GM18873 (cell line): ENCODE measurements at regions not wholly inside any gene's neighbourhood (a gene's known extent, or its start where the extent isn't known, plus 50 kb on each side); places are given as distances from the start of the nearest gene placed in this dataset.
"Not testable (repeated sequence)": the region's sequence is repeated elsewhere in the genome, so short reads cannot be mapped to it uniquely, and the experiment has no call there.

ENCODE experiments used
- ATAC-seq: cut with Tn5 transposase; IDR thresholded peaks from one replicate; pipeline ENCODE4 v1.9.1; 2021; ENCODE audit warnings: mild to moderate bottlenecking, moderate library complexity, moderate number of reproducible peaks; ENCODE audit not compliant: unreplicated experiment, low FRiP score

DNA sequence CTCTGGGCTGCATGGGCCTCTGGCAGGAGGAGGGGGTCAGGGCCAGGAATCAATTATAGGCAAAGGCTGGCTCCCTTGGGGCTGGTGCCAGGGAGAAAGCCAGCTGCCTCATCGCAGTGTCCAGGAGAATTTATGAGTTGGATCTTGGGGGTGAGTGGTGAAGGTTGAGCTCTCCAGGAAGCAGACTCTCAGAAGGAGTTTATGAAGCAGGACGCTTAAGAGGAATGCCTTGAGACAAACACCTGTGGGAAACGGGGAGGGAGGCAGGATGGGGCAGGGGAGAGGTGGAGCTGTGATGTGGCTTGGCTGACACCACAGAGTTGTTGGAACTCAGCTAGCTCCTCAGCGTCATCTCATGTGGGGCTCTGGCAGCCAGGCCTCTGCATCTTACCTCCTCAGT, 428.5 kb downstream of the RPS24 start:
- no peak for ATAC-seq

DNA sequence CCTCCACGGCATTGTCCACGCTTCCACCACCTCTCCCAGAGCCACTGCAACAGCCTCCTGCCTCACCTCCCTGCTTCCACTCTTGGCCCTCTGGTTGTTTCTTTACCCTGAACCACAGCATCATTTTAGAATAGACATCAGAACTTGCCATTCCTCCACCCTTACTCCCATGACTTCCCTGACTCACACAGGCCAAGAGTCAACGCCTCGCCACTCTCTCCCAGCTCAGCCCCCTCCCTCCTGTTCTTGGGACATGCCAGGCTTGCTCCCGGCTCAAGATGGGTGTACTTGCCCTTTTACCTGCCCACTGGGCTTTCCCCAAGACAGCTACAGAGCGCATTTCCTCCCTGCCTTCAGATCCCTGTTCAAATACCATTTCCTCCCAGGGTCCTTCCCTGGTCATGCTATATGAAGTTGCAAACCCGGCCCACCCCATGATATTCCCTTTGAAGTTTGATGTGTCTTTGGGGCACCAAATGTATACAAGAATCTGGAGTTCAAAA, 429.1 kb downstream of the RPS24 start:
- ATAC-seq = no peak

DNA sequence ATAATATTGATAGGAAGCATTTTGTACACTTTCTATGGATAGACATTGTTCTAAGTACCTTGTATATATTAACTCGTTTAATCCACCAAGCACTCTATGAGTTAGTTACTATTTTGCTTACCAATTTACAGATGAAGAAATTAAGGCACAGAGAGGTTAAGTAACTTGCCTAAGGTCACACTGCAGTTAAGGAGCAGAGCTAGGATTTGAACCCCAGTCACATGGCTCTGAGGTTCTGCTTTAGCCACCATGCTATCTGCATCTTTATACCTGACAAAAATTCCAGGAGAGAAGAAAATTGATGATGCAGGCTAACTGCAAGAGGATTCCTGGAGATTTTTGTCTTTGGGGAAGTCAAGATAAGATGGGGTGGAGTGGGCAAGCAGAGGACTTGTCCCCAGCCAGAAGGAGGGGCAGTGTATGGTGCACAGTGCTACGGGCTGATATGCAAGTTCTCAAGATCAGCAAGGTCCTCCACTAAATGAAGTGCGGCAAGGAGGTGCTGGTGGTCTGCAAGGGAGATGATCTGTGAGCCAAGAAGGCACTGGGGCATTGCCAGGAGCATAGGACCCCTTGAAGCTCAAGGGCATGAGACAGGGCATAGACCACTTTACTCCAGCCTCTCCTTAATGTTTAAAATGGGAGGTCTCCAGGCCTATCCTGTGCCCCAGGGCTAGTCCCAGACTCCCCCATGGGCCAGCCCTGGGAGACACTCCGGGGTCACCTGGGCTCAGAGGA, 430.6 kb downstream of the RPS24 start:
- ATAC-seq = no peak

DNA sequence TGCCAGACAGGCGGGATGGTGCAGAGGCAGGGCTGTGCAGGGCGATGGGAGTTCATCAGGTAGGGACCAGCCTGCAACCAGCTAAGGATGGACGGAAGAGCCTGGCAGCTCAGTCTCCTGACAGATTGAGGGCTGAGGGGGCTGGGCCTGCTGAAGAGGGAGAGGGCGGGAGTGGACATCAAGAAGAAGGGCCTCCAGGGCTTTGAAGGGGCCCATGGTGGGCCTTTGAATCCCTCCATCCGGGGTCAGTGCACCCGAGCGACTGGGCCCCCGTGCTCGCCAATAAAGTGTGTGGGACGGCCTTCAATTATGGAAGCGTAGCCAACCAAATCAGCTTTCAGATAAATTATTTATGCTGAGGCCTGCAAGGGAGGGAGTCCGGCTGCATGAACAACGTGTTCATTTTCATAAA, 431.2 kb downstream of the RPS24 start:
- ATAC-seq = no peak

DNA sequence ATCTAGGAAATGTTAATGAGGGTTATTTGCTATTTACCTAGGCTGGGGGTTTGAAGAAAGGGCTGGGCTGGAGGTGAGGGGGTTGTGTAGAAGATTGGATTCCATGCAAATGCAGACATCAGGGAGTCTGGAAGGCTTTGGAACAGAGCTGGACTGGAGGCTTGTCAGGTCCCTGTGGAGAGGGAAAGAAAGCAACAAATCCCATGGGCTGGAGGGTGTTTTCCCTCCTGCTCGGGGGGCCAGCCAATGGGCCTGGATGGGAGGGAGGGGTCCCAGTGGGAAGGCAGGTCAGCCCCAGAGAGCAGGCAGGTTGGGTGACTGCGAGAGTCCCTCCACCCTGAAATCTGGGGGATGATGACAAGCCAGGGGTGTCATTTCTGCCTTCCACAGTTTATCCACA, 431.8 kb downstream of the RPS24 start:
- no peak for ATAC-seq

DNA sequence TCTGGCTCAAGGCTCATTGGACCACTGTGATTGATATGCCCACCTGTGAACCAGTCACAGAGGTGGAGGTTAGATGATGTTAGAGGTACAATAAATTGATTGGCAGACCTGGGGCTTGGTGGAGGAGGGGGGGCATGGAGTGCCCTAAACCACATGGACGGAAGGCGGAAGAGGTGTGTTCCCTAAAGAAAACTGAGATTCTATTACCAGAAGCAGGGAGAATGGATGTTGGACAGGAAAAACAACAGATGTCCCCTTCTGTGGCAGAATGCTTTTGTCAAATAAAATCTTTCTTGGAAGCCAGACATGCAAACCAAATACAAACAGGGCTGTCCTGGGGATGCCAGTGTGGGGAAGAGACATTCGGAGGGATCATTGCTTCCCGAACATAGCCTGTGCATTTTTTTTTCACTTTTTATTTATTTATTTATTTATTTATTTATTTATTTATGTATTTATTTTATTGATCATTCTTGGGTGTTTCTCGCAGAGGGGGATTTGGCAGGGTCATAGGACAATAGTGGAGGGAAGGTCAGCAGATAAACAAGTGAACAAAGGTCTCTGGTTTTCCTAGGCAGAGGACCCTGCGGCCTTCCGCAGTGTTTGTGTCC, 433.9 kb downstream of the RPS24 start:
- ATAC-seq = no peak

DNA sequence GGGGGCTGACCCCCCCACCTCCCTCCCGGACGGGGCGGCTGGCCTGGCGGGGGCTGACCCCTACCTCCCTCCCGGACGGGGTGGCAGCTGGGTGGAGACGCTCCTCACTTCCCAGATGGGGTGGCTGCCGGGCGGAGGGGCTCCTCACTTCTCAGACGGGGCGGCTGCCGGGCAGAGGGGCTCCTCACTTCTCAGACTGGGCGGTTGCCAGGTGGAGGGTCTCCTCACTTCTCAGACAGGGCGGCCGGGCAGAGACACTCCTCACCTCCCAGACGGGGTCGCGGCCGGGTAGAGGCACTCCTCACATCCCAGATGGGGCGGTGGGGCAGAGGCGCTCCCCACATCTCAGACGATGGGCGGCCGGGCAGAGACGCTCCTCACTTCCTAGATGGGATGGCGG, 435.1 kb downstream of the RPS24 start:
- ATAC-seq = not testable (repeated sequence)

DNA sequence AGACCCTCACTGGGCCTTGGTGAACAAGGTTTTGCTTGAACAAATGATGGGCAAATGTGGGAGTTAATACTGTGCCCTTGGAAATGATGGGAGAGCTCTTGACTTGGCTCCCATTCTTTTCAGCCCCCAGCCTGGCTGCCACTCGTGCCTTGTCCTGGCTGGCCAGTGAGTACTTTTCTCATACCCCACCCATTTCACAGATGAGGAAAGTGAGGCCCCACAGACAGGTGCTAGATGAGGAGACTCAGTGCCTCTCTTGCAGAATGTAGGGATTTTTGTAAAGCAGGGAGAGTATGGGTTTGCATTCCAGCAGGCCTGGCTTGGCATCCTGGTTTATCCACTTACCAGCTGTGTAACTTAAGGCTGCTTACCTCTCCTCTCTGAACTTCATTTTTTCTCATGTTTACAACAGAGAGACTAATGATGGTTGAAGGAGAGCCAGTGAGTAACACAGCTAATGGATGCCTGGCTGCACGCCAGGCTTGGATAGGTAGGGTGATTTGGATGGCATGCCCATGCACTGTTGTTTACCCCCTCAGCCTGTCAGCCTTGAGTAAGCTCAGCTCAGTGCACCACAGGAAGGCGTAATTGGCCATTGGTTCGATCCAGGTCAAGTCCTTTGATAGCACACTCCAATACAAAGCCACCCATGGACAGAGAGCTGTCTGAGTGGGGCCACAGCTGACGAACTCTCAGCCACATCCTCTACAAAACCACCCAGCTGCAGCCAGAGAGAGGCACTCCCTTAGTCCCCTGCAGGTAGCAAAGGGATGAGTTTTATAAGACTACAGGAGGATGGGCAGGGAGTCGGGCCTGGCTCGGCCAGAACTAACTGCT, 436.8 kb downstream of the RPS24 start:
- ATAC-seq = no peak

DNA sequence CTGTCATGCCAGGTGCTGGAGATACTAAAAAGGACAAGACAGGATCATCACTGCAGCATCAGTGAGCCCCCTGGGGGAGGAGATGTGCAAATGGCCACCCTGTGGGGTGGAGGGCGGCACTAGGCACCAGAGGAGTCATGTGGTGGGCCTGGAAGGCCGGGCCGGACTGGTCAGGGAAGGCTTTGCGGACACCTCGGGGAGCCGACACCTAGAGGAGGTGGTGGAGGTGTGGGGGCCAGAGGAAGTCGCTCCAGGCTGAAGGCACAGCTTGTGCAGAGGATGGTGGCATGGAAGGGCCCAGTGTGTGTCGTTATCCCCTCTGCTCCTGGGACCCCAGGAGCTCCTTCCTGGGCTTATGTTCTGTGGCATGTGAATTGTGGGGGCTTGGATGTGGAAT, 437.7 kb downstream of the RPS24 start:
- ATAC-seq = no peak

DNA sequence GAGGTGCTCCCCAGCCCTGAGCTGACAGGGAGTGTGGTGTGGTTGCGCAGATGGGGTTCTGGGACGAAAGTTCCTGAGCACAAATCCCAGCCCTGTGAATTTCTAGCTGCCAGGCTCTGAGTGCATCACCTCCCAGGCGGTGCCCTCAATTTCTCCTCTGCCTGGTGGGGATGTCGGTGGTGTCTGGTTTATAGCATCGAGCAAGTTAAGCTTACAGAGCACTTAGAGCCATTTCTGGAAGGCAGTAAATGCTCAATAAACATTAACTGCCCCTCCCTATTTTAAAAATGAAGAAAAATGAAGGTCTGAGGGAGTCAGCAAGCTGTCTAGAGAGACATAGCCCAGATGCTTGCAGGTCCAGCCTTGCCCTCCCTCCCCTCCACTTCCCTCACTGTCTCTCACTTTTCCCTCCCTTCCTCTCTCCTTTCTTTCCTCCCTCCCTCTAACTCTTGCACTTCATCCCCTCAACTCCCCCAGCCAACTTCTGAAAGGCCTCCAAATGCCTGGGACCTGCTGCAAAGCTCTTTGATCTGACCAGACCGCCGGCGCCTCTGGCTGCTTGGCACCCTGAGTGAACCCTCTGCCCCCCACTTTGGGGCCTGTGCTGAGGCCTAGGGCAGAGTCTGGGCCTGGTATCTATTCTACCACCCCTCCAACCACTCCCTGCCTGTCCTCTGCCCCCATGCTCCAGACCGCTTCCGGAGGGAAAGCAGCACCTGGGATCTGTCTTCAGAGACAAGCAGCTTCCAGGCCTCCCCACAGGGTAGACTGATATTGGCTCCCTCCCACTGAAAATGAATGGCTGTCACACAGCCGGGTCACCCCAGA, 438.3 kb downstream of the RPS24 start:
- no peak for ATAC-seq

DNA sequence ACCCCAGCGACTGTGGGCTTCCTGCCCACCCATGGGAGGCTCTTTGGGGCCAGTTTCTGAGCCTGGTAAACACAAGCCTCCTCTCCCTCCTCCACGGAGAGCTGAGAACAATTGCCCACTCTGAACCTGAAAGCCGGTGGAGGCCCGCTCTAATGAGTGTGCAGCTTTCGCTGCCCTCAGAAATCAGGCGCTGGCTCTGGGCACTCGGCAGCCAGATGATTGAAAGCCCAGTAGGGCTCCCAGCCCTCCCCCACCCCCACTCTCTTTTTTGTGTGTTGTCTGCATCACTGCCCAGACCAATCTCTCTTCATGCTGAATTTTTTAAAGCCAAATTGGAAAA, 438.9 kb downstream of the RPS24 start:
- no peak for ATAC-seq

DNA sequence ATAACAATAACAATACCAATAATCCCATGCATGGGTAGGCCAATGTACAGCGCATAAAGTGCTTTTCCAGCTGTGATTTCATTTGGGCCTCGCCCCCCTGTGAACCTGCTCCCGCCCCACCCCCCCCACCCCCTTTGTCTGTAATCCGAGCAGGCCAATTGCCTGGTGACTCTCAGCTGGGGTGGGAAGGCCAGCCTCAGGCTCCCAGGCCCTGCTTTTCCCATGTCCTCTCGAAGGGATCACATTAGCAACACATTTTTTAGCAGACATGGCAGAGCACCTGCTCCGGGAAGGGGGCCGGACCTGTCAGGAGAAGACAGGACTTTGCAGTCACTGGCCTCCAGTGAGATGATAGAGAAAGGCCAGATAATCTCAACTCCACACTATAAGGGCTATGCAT, 439.3 kb downstream of the RPS24 start:
- ATAC-seq = no peak

DNA sequence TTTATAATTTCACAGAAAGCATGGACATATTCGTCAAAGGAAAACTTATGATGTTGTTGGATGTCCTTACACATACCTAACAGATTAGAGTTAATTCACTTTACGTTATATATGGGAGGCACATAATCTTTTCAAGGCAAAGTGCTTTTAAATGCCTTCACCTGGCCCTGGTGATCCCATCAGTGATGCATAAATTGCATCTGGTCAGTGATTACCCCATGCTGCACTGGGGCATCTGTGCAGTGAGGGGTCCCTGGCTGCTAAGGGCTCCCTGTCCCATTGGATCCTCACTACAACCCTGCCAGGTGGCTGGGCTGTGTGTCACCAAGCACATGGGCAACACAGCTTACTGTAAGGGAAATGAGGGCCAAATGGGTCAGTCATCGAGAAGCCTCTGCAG, 441.1 kb downstream of the RPS24 start:
- ATAC-seq = no peak

DNA sequence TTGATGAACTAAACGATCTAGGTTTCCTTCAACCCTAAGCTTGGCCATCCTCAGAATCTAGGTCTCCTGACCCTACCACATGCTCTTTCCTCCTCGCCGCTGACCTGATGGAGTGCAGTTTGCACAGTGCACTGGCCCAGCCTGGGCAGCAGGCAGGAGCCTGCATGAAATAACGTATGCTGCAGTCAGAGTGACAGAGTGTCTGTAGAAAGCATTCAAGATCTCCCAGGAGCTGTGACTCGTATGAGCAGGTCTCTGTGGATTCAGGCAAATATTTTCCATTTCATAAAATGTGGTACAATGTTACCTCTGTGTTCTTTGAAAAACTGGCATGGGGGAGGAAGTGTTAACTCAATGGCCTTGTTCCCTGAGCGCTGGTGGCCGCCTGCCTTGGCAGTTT, 441.8 kb downstream of the RPS24 start:
- ATAC-seq = no peak

DNA sequence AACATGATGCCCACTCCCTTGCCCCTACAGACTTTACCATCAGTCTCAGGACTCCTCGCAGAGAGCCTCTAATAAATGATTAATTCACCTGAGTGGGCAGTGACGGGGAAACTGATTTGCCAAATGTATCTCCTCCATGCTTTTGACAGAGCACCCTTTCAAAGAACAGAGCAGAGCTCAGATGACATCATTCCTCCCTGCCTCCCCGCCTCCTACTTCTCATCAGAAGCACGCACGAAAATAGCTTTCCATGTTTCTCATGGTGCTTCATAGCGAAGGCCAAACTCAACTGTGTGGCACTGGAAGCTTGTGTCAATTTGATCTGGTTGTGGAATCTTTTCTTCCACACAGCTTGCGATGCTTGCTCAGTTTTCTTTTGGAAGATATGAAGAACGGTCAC, 442.5 kb downstream of the RPS24 start:
- ATAC-seq = no peak

DNA sequence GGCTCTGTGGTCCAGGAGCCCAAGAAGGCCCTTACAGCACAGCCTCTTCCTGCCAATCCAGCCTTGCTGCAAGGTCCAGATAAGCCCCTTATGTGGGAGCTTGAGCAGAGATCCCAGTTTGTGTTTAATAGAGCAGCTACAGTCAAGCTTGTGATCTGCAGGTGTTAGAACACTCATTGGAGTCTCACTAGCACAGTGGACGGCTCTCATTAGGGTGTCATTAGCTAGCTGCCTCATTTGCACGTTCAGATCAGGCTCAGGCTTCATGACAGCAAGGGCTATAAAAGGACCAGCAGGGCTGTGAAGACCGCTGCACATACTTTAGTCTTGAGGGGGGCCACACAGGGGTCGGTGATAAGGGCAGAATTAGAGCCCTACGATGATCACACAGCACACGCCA, 443.2 kb downstream of the RPS24 start:
- ATAC-seq = no peak

DNA sequence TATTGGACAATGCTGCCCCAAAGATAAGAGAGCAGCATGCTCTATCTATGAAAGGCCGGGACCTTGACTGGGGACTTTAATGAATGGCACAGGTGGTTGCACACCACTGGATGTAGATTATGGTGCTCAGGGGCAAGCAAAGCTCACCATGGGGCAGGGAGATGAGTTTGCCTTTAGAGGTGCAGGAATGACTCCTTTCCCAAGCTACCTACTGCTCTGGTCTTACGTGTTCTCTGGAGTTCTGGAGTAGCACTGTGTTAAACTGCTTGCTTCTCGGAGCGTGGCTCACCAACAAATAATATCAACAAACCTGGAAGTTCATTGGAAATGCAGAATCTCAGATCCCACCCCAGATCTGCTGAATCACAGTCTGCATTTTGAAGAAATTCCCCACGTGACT, 445.3 kb downstream of the RPS24 start:
- ATAC-seq = no peak

DNA sequence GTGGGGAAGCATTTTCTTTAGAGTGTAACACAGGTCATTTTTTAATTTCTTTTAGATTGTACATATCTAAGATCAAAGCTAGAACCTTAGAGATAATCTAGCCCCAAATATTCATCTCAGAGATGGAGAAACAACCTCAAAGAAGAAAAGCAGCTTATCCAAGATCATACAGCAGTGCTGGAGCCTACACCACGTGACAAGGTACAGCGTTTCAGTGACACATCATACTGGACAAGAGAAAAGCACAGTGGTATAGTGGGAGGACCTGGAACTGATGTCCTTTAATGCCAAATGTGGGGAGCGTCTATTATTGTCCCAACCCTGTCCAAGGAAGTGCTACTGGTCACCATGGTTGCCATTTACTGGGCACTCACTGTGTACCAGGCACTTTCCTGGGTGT, 445.8 kb downstream of the RPS24 start:
- no peak for ATAC-seq

DNA sequence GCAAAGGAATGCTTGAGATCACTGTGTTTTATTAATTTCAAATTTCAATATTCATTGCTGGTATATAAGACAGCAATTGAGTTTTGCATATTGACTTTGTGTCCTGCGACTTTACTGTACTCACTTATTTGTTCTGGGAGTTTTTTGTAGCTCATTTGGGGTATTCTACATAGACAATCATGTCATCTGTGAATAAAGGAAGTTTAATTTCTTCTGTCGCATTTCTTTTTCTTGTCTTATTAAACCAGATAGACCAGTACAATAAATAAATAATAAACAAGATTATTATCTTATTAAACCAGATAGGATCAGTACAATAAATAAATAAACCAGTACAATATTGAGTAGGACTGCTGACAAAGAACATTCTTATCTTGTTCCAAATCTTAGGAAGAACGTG, 448.2 kb downstream of the RPS24 start:
- ATAC-seq = no peak

DNA sequence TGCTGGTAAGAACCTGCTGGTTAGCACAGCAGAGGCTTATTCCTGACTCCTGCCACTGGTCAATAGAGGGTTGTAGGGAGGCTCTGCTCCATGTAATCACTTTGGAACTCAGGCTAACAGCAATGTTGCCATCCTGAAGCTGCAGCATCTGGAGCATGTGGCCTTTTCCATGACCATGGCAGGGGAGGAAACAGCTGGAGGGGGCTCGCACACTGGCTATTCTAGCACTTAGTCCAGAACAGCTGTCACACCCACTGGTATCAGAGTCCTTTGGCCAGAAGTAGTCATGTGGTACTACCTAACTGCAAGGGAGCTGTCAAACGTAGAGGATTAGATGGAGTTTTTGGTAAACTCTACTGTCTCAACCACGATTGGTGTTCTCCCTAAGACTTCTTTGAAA, 450.0 kb downstream of the RPS24 start:
- no peak for ATAC-seq

DNA sequence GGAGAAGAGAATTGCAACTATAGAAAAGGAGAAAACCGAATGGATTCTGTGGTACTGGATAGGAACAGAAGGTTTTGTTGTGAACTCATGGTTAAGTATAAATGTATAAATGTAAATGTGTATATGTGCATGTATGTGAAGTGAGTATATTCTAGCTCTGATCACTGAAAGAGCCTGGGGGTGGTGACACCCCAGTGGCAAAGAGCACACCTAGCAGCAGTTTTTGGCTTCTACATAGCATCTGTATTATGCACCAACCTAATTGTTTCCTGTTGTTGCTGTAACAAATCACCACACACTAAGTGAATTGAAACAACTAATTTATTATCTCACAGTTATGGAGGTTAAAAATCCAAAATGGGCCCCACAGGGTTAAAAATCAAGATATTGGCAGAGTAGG, 455.4 kb downstream of the RPS24 start:
- ATAC-seq = no peak
